CD8-positive, alpha-beta memory T cell (primary cell): ENCODE measurements at regions not wholly inside any gene's neighbourhood (a gene's known extent, or its start where the extent isn't known, plus 50 kb on each side); places are given as distances from the start of the nearest gene placed in this dataset.
"Not testable (repeated sequence)": the region's sequence is repeated elsewhere in the genome, so short reads cannot be mapped to it uniquely, and the experiment has no call there.

Experiments
- CTCF ChIA-PET: fragments of 350-600 bp; sonication (Branson Sonifier 250); formaldehyde crosslinking; loops from one replicate; lab custom pipeline; 2021; ENCODE audit warnings: antibody characterized with exemption; lab: Charles Lee
- POLR2A ChIA-PET: fragments of 350-600 bp; sonication (Branson Sonifier 250); formaldehyde crosslinking; loops from one replicate; lab custom pipeline; 2021; ENCODE audit warnings: antibody characterized with exemption; lab: Charles Lee
- DNase-seq, 5 donors: peaks; one replicate each; pipeline versions ENCODE4 v3.0.0 to v3.0.0-alpha.2; 2020 to 2022; ENCODE audit warnings: mixed read lengths in 1 of 5
- H3K27ac ChIP-seq: one replicate; pipeline ENCODE4 v1.7.0; 2013; ENCODE audit warnings: low read depth, mild to moderate bottlenecking, low read length, moderate library complexity
- H3K27me3 ChIP-seq: 2 replicates; pipeline ENCODE4 v1.7.0; 2013; ENCODE audit warnings: low read length, mild to moderate bottlenecking; ENCODE audit not compliant: insufficient read depth, poor library complexity, severe bottlenecking
- H3K36me3 ChIP-seq: 2 replicates; pipeline ENCODE4 v1.7.0; 2013; ENCODE audit warnings: mild to moderate bottlenecking, low read length, moderate library complexity; ENCODE audit not compliant: insufficient read depth
- H3K4me1 ChIP-seq: 2 replicates; pipeline ENCODE4 v1.7.0; 2013; ENCODE audit warnings: mild to moderate bottlenecking, low read length, moderate library complexity; ENCODE audit not compliant: insufficient read depth
- H3K4me3 ChIP-seq: 2 replicates; pipeline ENCODE4 v1.7.0; 2013; ENCODE audit warnings: mild to moderate bottlenecking, low read length
- H3K9me3 ChIP-seq: 2 replicates; pipeline ENCODE4 v1.7.0; 2013; ENCODE audit warnings: mild to moderate bottlenecking, low read length
- H3K27ac Mint-ChIP-seq, 8 donors: one replicate each; pipeline ENCODE4 v1.8.0; 2020 to 2021; ENCODE audit warnings: mixed read lengths in 8 of 8, mild to moderate bottlenecking in 6 of 8, inconsistent platforms in 3 of 8, moderate library complexity in 3 of 8
- H3K27me3 Mint-ChIP-seq, 2 donors: one replicate each; pipeline ENCODE4 v1.8.0; 2020 to 2021; ENCODE audit warnings: mixed read lengths in 2 of 2, mild to moderate bottlenecking in 1 of 2, moderate library complexity in 1 of 2
- H3K36me3 Mint-ChIP-seq, 3 donors: one replicate each; pipeline ENCODE4 v1.8.0; 2020 to 2021; ENCODE audit warnings: mixed read lengths in 3 of 3, inconsistent platforms in 1 of 3, mild to moderate bottlenecking in 1 of 3
- H3K4me1 Mint-ChIP-seq, 3 donors: one replicate each; pipeline ENCODE4 v1.8.0; 2020 to 2021; ENCODE audit warnings: mixed read lengths in 3 of 3, inconsistent platforms in 1 of 3, mild to moderate bottlenecking in 1 of 3
- H3K4me3 Mint-ChIP-seq, 7 donors: one replicate each; pipeline ENCODE4 v1.8.0; 2020 to 2021; ENCODE audit warnings: mixed read lengths in 7 of 7, mild to moderate bottlenecking in 6 of 7, moderate library complexity in 4 of 7, inconsistent platforms in 2 of 7
- H3K9me3 Mint-ChIP-seq, 5 donors: one replicate each; pipeline ENCODE4 v1.8.0; 2020 to 2022; ENCODE audit warnings: mixed read lengths in 5 of 5, mild to moderate bottlenecking in 3 of 5, moderate library complexity in 2 of 5, inconsistent platforms in 1 of 5

DNA sequence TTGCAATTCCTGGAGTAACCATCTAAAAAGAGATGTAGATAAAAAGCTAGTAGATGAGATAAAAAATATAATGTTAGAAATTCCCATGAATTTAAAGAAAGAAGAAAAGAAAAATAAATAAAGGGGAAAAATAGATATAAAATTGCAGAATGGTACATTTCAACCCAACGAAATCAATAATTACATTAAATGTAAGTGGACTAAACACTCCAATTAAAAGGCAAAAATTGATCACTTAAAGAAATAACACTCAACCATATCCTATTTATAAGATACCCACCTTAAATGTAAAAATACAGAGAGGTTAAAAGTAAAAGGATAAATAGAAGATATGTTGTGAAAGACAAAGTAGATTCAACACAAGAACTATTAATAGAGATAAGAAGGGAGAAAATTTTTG is 150.5 kb upstream of the GRIK3 start:
- H3K4me1 ChIP-seq, result no peaks in the 10 kb centered on the region
- no peak overlapping the region for H3K4me3 ChIP-seq
- Mint-ChIP-seq H3K4me1 (no peaks in the 10 kb centered on the region), H3K4me3 (no peak overlapping the region), H3K36me3 (no peaks in the 10 kb centered on the region), H3K27me3 (peaks cover 12 to 56% of the 10 kb centered on the region in 2 donors), H3K27ac (no peak overlapping the region), H3K9me3 (peaks cover 1 to 10% (median 5%) of the 10 kb centered on the region in 5 donors)
- no peaks in the 10 kb centered on the region for H3K9me3 ChIP-seq
- ChIA-PET CTCF (no interaction called here), POLR2A (no interaction called here)
- no peaks in the 10 kb centered on the region for H3K27me3 ChIP-seq
- DNase-seq, result no peak
- no peaks in the 10 kb centered on the region for H3K36me3 ChIP-seq
- H3K27ac ChIP-seq, result no peak overlapping the region

GRCh38 chr1:37186246-37186756 is 152.0 kb upstream of the GRIK3 start:
- Mint-ChIP-seq H3K9me3 (peaks cover 1 to 10% (median 5%) of the 10 kb centered on the region in 5 donors), H3K4me3 (no peak overlapping the region), H3K36me3 (no peaks in the 10 kb centered on the region), H3K4me1 (no peaks in the 10 kb centered on the region), H3K27me3 (peaks cover 6 to 57% of the 10 kb centered on the region in 2 donors), H3K27ac (no peak overlapping the region)
- Histone ChIP-seq H3K27ac (no peak overlapping the region), H3K9me3 (no peaks in the 10 kb centered on the region), H3K36me3 (no peaks in the 10 kb centered on the region), H3K4me3 (no peak overlapping the region), H3K4me1 (no peaks in the 10 kb centered on the region), H3K27me3 (no peaks in the 10 kb centered on the region)
- POLR2A ChIA-PET, result no interaction called here
- CTCF ChIA-PET, result no interaction called here
- no peak for DNase-seq

- peaks cover 0 to 4% (median 1%) of the 10 kb centered on the region in 5 donors for H3K9me3 Mint-ChIP-seq
Measured at GRCh38 chr1:37189111-37189510, 154.8 kb upstream of the GRIK3 start.

DNA sequence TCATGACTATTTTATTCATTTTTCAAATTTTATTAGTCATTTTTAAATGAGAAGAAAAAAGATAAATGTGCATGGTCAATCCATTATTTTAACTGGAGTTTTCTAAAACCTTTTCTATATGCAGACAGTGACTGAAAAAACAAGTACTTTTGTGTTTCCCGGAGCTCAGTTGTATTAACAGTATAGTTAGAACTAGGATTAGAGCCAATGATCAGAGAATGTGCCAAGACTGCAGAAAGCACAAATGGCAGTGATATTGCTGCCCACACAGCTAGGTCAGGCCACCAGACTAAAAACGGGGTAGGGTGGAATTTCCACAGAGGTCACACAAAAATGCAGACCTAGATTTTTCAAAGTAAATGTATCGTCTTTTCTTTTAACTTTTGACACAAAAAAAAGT is 163.1 kb upstream of the GRIK3 start:
- Histone ChIP-seq H3K27me3 (no peaks in the 10 kb centered on the region), H3K4me1 (no peaks in the 10 kb centered on the region), H3K36me3 (no peaks in the 10 kb centered on the region), H3K9me3 (no peaks in the 10 kb centered on the region), H3K4me3 (no peak overlapping the region), H3K27ac (no peak overlapping the region)
- Mint-ChIP-seq H3K36me3 (no peaks in the 10 kb centered on the region), H3K27me3 (peaks cover 3 to 55% of the 10 kb centered on the region in 2 donors), H3K9me3 (peaks cover 0 to 4% (median 0%) of the 10 kb centered on the region in 5 donors), H3K4me1 (no peaks in the 10 kb centered on the region), H3K27ac (no peak overlapping the region), H3K4me3 (no peak overlapping the region)
- POLR2A ChIA-PET, result no interaction called here
- no peak for DNase-seq
- CTCF ChIA-PET, result no interaction called here

More at GRCh38 chr1:37189111-37189510, 154.8 kb upstream of the GRIK3 start:
- ChIA-PET POLR2A (no interaction called here), CTCF (no interaction called here)
- Mint-ChIP-seq H3K27me3 (peaks cover 3 to 52% of the 10 kb centered on the region in 2 donors), H3K36me3 (no peaks in the 10 kb centered on the region), H3K27ac (no peak overlapping the region), H3K4me3 (no peak overlapping the region), H3K4me1 (no peaks in the 10 kb centered on the region)
- Histone ChIP-seq H3K27me3 (no peaks in the 10 kb centered on the region), H3K9me3 (no peaks in the 10 kb centered on the region), H3K4me1 (no peaks in the 10 kb centered on the region), H3K4me3 (no peak overlapping the region), H3K27ac (no peak overlapping the region), H3K36me3 (no peaks in the 10 kb centered on the region)
- DNase-seq, result no peak

GRCh38 chr1:37214305-37214704 is 180.0 kb upstream of the GRIK3 start:
- POLR2A ChIA-PET, H3K4me3 Mint-ChIP-seq, H3K27me3 ChIP-seq, H3K4me1 ChIP-seq, CTCF ChIA-PET, H3K36me3 Mint-ChIP-seq, H3K9me3 ChIP-seq, H3K36me3 ChIP-seq, H3K4me3 ChIP-seq, DNase-seq, H3K27ac ChIP-seq, H3K4me1 Mint-ChIP-seq: not testable (repeated sequence)
- Mint-ChIP-seq H3K27ac (peak overlapping the region in 1 of 8 donors; percentile 81), H3K9me3 (peaks cover 6 to 14% (median 11%) of the 10 kb centered on the region in 5 donors), H3K27me3 (peaks cover 12 to 30% of the 10 kb centered on the region in 2 donors)

GRCh38 chr1:37233606-37234005 is 199.3 kb upstream of the GRIK3 start:
- Mint-ChIP-seq H3K27ac (no peak overlapping the region), H3K4me3 (no peak overlapping the region), H3K27me3 (peaks cover 8 to 44% of the 10 kb centered on the region in 2 donors), H3K4me1 (no peaks in the 10 kb centered on the region), H3K36me3 (no peaks in the 10 kb centered on the region), H3K9me3 (peaks cover 0 to 2% (median 0%) of the 10 kb centered on the region in 5 donors)
- H3K4me1 ChIP-seq, result no peaks in the 10 kb centered on the region
- no peak overlapping the region for H3K27ac ChIP-seq
- H3K4me3 ChIP-seq, result no peak overlapping the region
- no peak for DNase-seq
- no peaks in the 10 kb centered on the region for H3K9me3 ChIP-seq
- H3K36me3 ChIP-seq, result no peaks in the 10 kb centered on the region
- H3K27me3 ChIP-seq, result no peaks in the 10 kb centered on the region
- ChIA-PET CTCF (no interaction called here), POLR2A (no interaction called here)

DNA sequence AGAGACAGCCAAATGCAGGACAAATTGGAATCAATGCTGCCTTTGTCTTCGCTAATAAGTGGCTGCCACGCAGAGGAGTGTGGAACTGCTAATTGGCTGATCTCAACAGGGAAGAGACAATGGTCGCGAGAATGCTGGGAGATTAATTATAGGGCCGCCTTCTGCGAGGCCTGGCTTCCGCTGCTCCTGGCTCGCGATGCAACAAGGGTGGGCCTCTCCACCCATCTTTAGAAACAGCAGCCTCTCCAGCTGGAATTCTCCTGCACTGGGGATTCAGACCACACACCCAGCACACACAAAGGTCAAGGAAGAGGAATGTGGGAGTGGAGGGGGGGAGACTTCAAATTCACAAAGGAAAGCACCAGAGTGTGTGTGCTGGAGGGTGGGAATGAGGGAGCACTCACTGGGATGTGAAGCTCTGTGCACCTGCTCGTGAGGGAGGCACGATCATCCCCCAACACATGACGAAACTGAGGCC is 200.7 kb upstream of the GRIK3 start:
- Histone ChIP-seq H3K36me3 (no peaks in the 10 kb centered on the region), H3K4me3 (no peak overlapping the region), H3K9me3 (no peaks in the 10 kb centered on the region), H3K27me3 (no peaks in the 10 kb centered on the region), H3K4me1 (no peaks in the 10 kb centered on the region), H3K27ac (no peak overlapping the region)
- H3K4me1 Mint-ChIP-seq, result no peaks in the 10 kb centered on the region
- H3K27ac Mint-ChIP-seq, result no peak overlapping the region
- H3K4me3 Mint-ChIP-seq, result no peak overlapping the region
- POLR2A ChIA-PET, result no interaction called here
- H3K27me3 Mint-ChIP-seq, result peaks cover 12 to 47% of the 10 kb centered on the region in 2 donors
- no peak for DNase-seq
- CTCF ChIA-PET, result no interaction called here
- peaks cover 0 to 2% (median 0%) of the 10 kb centered on the region in 5 donors for H3K9me3 Mint-ChIP-seq
- no peaks in the 10 kb centered on the region for H3K36me3 Mint-ChIP-seq

GRCh38 chr1:37237948-37238347 is 203.6 kb upstream of the GRIK3 start:
- Histone ChIP-seq H3K27me3 (no peaks in the 10 kb centered on the region), H3K4me1 (no peaks in the 10 kb centered on the region), H3K4me3 (no peak overlapping the region), H3K27ac (no peak overlapping the region), H3K36me3 (no peaks in the 10 kb centered on the region), H3K9me3 (no peaks in the 10 kb centered on the region)
- H3K27me3 Mint-ChIP-seq, result peaks cover 17 to 55% of the 10 kb centered on the region in 2 donors
- DNase-seq, result no peak
- no peaks in the 10 kb centered on the region for H3K4me1 Mint-ChIP-seq
- ChIA-PET POLR2A (no interaction called here), CTCF (no interaction called here)
- H3K9me3 Mint-ChIP-seq, result peaks cover 0 to 2% (median 0%) of the 10 kb centered on the region in 5 donors
- no peak overlapping the region for H3K27ac Mint-ChIP-seq
- no peaks in the 10 kb centered on the region for H3K36me3 Mint-ChIP-seq
- no peak overlapping the region for H3K4me3 Mint-ChIP-seq
